Mammary epithelial cell (primary cell): ENCODE measurements at regions not wholly inside any gene's neighbourhood (a gene's known extent, or its start where the extent isn't known, plus 50 kb on each side); places are given as distances from the start of the nearest gene placed in this dataset.

ENCODE experiments used
- CTCF ChIP-seq, 2 donors: IDR thresholded peaks in 1 of 2; conservative IDR thresholded peaks in 1 of 2; 2 replicates each; pipeline ENCODE4 v1.5.1; 2011 to 2012; ENCODE audit warnings: inconsistent platforms in 2 of 2, low read length in 2 of 2, mild to moderate bottlenecking in 2 of 2, control low read depth in 1 of 2, low read depth in 1 of 2; ENCODE audit not compliant: insufficient read depth in 1 of 2; ENCODE audit errors: extremely low read depth in 1 of 2
- EZH2 ChIP-seq: IDR thresholded peaks from 2 replicates; pipeline ENCODE4 v1.6.1; 2012; ENCODE audit warnings: low read length, inconsistent platforms, borderline replicate concordance

- TF ChIP-seq CTCF (conservative IDR thresholded peaks at IDR 0.05 in 1 of 2, IDR thresholded peaks at IDR 0.05 in 1 of 2; ENCODE audit: extremely low read depth in 1 of 2, insufficient read depth in 1 of 2, low read depth in 1 of 2, low read length in 2 of 2) (no peak), EZH2 (no peak)
Observed at GRCh38 chr3:72097053-72097452, 312.1 kb upstream of the PROK2 start.
